GM18498 (cell line): ENCODE measurements at regions not wholly inside any gene's neighbourhood (a gene's known extent, or its start where the extent isn't known, plus 50 kb on each side); places are given as distances from the start of the nearest gene placed in this dataset.

ENCODE experiments used
- ATAC-seq: cut with Tn5 transposase; IDR thresholded peaks from one replicate; pipeline ENCODE4 v1.9.1; 2021; ENCODE audit warnings: mild to moderate bottlenecking, moderate library complexity; ENCODE audit not compliant: unreplicated experiment

DNA sequence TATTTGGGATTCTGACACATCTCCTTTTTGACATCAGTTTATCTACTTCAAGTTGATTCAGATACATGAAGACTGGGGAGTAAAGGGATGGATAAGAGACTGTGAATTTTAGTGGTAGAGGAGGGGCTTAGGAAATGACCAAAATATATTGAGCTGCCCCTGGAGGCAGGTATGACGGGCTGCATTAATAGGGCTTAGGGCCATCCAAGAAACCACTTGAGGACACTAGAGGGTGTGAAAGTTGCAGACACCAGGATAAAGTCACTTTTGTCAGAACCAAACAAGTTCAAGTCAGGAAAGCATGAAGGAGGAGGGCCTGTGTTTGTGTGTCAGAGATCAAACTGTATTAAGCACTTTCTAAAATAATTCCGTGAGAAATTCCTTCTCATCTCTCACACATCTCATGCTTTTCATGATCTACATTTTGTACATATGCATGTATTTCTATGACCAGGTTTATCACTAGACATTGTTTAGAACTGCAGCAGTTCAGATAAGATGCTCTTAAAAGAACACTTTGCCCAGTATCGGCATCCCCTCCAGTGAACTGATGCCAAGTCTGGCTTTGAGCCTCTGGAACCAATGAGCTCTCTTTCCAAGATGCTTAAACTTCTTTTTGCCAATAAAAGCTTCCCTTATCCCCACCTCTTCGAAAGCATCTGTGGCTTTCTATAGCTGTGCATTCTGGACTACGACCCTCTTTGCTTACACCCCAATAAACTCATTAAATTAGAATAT, 136.9 kb downstream of the SLC38A1 start:
- no peak for ATAC-seq

GRCh38 chr12:46127656-46128055, 137.3 kb upstream of the SCAF11 start:
- no peak for ATAC-seq

- no peak for ATAC-seq
Measured at GRCh38 chr12:46126050-46126727, 135.8 kb upstream of the SCAF11 start.

- ATAC-seq: peak; percentile 76
Measured at GRCh38 chr12:46124848-46125619, 134.7 kb upstream of the SCAF11 start.

- no peak for ATAC-seq
Measured at GRCh38 chr12:46124132-46124847, 133.9 kb upstream of the SCAF11 start.

GRCh38 chr12:46112364-46112763, 122.0 kb upstream of the SCAF11 start:
- no peak for ATAC-seq

DNA sequence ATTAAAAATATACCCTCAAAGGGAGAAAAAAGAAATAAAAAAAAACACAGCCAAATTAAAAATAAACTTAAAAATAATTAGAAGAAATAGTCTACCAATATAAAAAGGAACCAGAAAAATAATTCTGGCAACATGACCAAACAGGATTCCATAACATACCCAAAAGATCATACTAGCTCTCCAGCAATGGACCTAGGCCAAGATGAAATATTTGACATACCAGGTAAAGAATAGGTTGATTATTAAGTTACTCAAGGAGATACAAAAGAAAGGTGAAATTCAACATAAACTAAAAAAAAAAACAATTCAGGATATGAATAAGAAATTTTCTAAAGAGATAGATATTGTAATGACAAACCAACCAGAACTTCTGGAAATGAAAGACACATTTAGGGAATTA, 121.3 kb upstream of the SCAF11 start:
- ATAC-seq: no peak

GRCh38 chr12:46110928-46111699, 120.7 kb upstream of the SCAF11 start:
- no peak for ATAC-seq

- no peak for ATAC-seq
Measured at GRCh38 chr12:46110223-46110611, 119.8 kb upstream of the SCAF11 start.

DNA sequence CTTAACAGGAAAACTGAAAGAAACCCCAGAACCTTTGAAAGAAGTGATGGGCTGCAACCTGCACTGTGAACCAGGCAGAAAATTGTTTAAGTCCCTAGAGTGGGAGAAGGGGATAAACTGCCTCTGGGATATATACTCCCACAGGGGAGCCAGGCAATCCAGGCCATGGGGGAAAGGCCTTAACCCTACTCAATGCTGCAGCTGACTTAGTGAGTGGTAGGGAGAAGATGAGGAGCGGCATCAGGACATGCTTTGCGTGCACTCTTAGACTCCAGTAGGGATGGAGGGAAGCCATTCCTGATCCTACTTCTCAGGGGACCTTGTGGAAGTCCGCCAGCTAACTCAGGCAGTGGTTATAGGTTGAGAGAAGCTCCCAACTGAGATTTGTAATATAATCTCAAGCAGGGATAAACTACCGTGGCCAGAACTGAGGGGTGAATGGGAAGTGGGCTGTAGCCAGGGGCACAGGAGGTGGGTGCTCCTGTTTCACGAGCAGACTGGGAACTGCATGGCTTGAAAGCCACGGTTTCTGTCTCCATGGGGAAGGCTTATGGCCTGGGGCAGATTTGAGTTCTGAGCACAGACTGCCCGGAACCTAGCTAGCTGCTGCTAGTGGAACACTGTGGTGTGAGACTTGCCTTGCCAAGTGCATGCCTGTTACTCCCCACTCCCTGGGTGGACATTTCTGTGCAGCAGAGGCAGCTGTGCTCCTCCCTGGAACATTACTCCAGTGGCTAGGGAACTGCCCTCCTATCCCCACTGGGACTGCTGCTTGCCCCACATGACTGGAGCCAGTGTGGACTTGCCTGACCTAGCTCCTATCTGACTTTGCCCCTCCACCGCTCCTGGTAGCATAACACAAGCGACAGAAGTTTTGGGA, 119.2 kb upstream of the SCAF11 start:
- no peak for ATAC-seq

DNA sequence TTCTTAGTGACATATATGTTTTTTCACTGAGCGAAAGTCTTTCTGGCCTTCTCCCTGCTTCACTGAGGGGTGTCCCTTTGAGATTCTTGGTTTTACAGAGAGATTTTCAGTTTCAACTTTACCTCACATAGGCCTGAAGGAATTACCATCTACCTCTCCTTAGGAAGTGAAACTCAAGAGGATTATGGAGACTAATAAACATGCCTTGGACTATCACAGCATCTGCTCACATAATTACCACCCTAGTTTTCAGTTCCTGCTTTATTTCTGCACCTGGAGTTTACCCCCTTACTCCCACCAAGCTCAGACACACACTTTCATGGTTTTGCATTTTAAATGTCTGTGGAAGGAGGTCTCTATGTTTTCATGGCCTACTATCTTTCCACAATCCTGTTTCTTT, 118.3 kb upstream of the SCAF11 start:
- peak; percentile 81 for ATAC-seq

DNA sequence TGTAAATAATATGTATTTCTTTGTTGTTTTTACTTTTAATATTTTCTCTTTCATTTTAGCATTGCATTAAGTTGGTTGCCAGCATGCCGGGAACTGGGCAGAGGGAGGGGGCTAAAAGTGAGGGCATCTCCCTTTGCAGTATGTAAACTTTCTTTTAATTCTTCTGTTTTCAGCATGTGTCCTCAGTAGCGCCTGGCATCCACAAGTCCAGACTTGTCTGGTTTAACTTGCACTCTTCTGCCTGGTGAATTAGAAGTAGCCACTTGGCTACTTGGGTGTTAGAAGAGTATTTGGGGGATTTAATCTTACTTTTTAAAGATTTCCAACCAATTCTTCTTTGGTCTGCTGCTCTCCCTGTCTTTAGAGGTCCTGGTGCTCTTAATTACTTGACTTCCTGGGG, 117.2 kb upstream of the SCAF11 start:
- no peak for ATAC-seq

DNA sequence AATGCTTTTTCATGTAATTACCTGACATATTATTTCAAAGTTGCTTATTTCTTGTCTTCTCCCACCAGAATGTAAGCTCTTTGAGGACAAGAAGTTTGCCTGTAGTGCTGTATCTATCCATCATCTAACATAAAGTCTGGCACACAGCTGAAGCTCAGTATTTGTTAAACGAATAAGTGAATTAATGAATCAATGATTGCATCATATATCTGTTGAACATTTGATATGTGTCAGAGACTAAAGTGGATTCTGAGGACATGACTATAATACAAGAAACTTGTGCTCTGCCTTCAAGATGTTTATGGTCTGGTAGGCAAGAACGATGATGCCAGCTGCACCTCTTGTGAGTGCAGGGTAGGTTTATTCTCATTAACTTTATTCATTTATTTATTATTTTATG, 115.4 kb upstream of the SCAF11 start:
- no peak for ATAC-seq

DNA sequence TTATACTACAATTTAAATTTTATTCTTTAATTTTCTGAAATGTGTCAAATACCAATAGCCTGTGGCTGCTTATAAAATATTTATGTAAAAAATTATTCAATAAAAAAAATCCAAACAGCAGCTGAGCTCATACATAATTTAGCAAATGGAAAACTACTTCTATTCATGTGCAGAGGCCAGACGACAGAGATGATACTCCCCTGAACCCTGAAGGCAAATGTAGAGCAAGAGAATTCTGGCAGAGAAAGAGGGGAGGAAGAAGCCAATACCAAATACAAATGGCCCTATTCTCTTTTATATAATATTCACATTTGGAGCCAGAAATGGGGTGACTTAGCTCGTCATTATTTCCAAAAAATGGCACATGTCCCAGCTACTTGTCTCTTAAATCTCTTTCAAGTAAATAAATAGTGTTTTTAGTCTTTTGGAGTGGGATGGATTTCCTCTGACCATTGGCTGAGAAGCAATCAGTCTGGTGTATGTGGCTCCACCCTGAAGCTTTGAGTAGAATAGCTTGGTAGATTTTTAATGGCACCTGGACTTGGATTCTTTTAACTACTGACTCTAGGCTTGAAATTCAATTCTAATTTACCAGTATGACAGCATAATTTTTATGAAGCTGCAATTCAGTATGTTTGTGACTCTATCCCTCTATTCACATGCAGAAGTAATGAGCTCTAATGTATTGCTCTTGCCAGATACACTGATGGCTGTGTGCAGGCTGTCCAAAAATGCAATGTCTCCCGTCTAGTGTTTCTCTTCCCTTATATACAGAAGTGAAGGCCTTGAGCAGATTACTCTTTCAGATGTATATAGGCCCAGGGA, 113.4 kb upstream of the SCAF11 start:
- no peak for ATAC-seq

DNA sequence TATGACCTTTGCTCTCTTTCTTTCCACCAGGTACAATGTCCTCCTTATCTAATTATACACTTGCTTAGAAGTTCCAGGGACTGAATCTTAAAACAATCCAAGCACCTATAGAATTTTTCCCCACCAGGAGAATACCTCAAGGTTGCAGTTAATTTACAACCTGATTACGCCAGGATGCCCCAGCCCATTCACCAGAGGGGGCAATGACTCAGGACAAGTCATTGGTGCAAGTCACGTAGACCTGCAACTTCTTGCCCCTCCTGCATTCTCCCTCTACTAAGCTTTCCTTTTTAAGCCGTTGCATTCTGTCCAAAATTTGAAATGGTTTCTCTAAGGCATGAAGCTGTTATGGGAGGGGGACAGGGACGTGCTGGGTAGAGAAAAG, 111.1 kb upstream of the SCAF11 start:
- ATAC-seq: no peak

DNA sequence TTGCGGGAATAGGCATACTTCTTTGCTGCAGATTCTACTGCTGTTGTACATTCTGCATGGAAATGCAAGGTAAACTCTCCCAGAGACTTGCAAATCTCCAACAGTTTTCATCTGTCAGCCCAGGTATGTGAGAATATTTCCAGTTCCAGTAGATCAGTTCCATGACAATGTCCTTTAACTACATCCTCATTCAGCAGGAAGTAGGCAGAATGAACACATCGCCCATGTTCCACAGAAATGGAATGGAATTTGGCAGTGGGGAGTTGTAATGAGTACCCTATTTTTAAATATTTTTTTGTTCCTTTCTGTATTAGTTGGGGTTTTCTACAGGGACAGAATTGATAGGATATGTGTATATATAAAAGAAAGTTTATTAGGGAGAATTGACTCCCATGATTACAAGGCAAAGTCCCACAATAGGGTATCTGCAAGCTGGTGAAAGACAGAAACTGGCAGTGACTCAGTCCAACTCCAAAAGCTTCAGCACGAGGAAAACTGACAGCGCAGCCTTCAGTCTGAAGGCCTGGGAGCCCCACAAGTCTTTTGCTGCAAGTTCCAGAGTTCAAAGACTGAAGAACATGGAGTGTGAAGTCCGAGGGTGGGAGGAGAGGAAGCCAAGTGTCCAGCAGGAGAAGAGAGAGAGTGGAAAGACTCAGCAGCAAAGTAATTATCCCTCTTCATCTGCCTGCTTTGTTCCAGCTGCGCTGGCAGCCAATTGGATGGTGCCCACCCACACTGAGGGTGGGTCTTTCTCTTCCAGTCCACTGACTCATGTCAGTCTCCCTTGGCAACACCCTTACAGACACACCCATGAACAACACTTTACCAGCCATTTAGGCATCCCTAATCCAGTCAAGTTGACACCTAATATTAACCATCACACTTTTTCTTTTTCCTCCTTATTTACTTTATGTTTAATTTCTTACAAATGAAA, 110.4 kb upstream of the SCAF11 start:
- ATAC-seq: no peak

- ATAC-seq: no peak
Measured at GRCh38 chr12:46089414-46090162, 99.2 kb upstream of the SCAF11 start.
